ENCODE measurements at regions not wholly inside any gene's neighbourhood (a gene's known extent, or its start where the extent isn't known, plus 50 kb on each side); places are given as distances from the start of the nearest gene placed in this dataset.

DNA sequence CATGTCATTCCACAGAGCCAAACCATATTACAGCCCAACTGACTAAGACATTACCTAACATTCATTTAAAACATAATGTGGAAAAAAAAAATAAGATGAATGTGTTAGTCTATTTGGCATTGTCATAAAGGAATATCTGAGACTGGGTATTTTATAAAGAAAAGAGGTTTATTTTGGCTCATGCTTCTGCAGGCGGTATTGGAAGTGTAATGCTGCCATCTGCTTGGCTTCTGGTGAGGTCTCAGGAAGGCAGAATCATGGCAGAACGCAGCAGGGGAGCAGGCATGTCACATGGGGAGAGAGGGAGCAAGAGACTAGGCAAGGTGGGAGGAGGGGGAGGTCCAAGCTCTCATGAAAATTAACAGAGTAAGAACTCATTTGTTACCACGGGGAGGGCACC lies 504.8 kb upstream of the LRATD1 start:
- TF ChIP-seq GATA3 (IDR thresholded peaks at IDR 0.05; ENCODE audit: low read depth, low read length) (no peak), GATA2 (IDR thresholded peaks at IDR 0.05; ENCODE audit: low read depth, low read length) (no peak)

DNA sequence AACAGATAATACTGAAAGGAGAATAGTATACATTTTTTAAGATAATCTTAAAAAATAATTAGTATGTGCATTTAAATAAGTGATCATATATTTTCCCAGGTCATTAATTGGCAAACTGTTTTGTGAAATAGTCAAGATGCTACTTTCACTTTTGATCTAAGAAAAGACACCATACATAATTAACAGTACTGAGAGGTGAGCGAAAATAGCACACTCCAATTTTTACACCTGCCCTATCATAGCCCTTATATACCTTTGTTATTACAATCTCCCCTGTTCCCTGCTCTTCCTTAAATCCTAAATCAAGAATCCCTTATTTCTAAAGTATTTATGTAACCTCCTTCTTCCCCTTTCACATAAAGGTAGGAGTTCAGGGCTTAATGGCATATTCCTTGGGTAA lies 500.1 kb upstream of the LRATD1 start:
- TF ChIP-seq GATA2 (IDR thresholded peaks at IDR 0.05; ENCODE audit: low read depth, low read length) (no peak), GATA3 (IDR thresholded peaks at IDR 0.05; ENCODE audit: low read depth, low read length) (no peak)

DNA sequence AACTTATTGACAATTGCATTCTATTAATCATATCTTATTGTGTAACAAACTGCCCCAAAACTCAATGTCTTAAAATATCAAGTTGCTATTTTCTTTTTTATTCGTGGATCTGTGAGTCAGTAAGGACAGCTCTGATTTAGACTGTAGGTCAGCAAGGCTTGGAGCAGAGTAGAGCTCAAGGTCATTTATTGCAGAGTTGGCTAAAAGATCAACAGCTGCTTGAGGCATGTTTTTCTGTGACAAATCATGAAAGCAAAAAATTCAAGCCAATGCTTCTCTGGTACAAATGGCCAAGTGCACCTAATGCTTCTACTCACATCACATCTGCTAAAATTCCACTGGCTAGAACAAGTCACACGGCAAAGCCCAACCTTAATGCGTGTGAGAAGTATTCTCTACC lies 497.7 kb upstream of the LRATD1 start:
- no peak for TF ChIP-seq GATA2 (IDR thresholded peaks at IDR 0.05; ENCODE audit: low read depth, low read length)

DNA sequence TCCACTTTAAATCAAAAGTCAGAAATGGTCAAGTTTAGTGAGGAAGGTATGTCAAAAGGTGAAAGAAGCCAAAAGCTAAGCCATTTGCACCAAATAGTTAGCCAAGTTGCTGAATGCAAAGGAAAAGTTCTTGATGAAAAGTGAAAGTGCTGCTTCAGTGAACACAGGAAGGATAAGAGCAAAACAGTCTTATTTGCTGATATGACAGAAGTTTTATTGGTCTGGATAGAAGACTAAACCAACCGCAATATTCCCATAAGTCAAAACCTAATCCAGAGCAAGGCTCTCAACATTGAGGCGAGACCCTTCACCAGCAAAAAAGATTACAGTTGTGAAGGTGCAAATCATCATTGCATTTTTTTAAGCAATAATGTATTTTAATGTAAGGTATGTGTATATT lies 496.5 kb upstream of the LRATD1 start:
- TF ChIP-seq GATA2 (IDR thresholded peaks at IDR 0.05; ENCODE audit: low read depth, low read length) (no peak), GATA3 (IDR thresholded peaks at IDR 0.05; ENCODE audit: low read depth, low read length) (no peak)

DNA sequence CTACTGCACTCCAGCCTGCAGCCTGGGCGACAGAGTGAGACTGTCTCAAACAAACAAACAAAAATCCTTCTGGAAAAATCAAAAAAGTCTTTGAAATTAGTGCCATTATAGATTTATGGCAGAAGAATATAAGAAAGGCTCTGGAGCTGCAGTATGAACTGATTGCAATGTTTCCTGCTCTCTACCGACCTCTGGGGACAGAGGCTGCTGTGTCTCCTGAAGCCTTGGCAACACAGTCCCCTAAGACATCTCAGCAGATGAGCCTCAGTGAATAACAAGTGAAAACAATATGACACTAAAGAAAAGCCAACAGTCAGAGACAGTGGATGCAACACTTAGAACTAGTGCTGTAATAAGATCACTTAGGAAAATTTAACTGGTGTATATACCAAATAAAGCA lies 494.9 kb upstream of the LRATD1 start:
- no peak for TF ChIP-seq GATA3 (IDR thresholded peaks at IDR 0.05; ENCODE audit: low read depth, low read length)
- TF ChIP-seq GATA2 (IDR thresholded peaks at IDR 0.05; ENCODE audit: low read depth, low read length), result no peak

DNA sequence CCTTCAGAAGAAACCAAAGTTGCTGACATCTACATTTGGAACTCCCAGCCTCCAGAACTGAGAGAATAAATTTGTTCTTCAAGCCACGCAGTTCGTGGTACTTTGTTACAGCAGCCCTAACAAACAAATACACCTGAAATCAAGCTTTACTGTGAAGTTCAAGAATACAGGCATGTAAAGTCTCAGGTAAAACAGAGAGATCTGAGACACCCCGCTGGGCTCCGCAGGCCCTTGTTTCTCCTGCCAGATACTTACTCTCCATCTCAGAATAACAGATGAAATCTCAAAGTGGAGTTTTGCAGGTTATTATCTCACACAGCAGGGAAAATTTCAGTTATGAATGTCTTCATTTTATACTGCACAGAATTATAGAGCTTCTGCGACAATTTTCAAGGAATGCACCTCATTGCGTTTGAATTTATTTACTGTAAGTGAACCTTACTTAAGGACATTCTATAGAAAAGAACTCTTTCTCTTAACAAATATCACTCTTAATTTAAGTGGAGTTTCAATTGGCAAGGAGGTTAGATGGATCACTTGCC lies 492.4 kb upstream of the LRATD1 start:
- no peak for TF ChIP-seq GATA2 (IDR thresholded peaks at IDR 0.05; ENCODE audit: low read depth, low read length)
- TF ChIP-seq GATA3 (IDR thresholded peaks at IDR 0.05; ENCODE audit: low read depth, low read length), result no peak

DNA sequence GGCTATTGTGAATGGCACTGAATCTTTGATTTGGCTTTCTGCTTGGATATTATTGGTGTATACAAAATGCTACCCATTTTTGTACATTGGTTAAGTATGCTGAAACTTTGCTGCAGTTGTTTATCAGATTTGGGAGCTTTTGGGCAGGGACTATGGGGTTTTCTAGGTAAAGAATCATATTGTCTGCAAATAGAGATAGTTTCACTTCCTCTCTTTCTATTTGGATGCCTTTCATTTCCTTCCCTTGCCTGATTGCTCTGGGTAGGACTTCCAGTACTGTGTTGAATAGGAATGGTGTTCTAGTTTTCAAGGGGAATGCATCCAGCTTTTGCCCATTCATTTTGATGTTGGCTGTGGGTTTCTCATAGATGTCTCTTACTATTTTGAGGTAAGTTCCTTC lies 489.1 kb upstream of the LRATD1 start:
- TF ChIP-seq GATA2 (IDR thresholded peaks at IDR 0.05; ENCODE audit: low read depth, low read length) (no peak), GATA3 (IDR thresholded peaks at IDR 0.05; ENCODE audit: low read depth, low read length) (no peak)

DNA sequence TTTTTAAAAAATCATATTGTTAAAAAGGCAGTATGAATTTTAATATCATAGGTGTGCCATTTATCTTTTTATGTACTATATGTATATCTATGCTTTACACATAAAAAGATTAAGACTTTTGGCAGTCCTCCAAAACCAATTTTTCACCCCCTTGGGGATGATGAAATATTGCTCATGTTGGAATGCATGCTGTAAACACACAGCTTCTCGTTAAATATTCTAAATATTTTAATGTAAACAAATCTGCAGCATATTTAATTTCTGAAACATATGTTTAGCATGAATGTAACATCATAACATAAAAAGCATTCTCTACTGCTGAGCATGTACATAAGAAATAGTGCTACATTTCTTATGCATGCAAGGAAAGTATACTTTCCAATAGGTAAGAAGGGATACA lies 484.3 kb upstream of the LRATD1 start:
- no peak for TF ChIP-seq GATA3 (IDR thresholded peaks at IDR 0.05; ENCODE audit: low read depth, low read length)
- TF ChIP-seq GATA2 (IDR thresholded peaks at IDR 0.05; ENCODE audit: low read depth, low read length), result no peak

DNA sequence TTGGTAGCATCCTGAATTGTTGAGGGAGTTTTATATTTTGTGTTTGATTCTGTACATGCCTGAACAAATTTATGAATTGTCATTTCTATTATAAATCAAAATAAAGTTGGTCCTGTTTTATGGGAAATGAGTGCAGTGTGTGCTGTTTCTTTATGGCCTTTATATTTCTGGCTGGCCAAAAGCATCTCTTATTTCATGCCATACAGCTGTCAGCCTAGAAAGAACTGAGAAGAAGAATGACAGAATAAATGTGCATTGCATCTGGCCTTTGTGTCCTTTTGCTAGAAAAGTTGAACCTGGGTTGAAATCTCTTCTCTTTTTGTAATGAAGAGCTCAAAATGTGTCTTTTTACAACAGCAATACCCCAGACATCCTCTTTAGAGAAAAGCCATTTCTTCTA lies 474.7 kb upstream of the LRATD1 start:
- TF ChIP-seq GATA3 (IDR thresholded peaks at IDR 0.05; ENCODE audit: low read depth, low read length) (no peak), GATA2 (IDR thresholded peaks at IDR 0.05; ENCODE audit: low read depth, low read length) (no peak)

DNA sequence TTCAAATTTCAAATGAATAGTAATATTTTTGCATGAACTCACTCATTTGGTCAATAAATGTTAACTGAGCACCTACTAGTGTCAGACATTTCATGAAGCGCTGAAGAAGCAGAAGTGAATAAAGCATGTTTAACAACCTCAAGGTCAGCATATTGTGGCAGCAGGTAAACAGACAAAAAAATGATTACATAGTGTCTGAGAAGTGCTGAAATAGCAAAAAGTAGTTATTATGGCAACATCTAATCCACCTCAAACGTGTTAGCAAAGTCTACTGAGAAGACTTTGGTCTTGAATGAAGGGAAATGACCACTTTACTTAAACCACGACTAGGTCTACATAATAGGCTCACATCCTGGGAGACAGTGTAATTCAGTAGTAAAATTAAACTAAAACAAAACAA lies 452.2 kb upstream of the LRATD1 start:
- TF ChIP-seq GATA3 (IDR thresholded peaks at IDR 0.05; ENCODE audit: low read depth, low read length) (no peak), GATA2 (IDR thresholded peaks at IDR 0.05; ENCODE audit: low read depth, low read length) (no peak)

DNA sequence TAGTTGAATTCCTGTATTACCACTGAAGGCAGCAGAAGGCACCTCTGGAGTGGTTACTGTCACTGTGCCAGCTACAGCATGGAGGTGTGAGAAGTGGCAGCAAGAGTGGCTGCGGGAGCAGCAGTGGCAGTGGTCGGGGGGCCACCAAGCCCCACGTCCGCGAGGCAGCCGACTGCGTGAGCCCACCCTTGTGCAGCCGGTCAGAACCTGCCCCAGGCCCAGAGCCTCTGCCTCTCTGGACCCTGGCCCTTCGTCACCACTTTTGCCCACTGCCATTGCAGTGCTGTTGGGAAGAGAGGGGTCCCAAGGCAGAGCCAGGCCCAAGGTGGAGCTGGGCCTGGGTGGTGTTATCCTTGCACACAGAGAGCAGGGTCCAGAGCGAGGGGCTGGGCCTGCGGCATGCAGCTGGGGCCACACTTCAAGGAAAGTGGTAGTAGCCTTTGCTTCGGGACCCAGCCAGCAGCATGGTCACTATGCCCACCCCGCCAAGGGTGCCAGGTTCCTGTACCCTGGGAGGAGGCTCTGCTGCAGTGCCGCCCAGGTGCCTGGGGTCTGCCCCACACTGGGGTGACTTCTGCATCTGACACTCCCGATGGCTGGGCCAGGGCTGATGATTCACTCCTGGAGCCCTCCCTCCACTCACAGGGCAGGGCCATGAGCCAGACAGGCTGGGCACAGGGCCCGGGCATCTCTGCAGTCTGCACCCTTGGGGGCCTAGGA lies 450.1 kb upstream of the LRATD1 start:
- TF ChIP-seq GATA2 (IDR thresholded peaks at IDR 0.05; ENCODE audit: low read depth, low read length) (no peak), GATA3 (IDR thresholded peaks at IDR 0.05; ENCODE audit: low read depth, low read length) (no peak)

DNA sequence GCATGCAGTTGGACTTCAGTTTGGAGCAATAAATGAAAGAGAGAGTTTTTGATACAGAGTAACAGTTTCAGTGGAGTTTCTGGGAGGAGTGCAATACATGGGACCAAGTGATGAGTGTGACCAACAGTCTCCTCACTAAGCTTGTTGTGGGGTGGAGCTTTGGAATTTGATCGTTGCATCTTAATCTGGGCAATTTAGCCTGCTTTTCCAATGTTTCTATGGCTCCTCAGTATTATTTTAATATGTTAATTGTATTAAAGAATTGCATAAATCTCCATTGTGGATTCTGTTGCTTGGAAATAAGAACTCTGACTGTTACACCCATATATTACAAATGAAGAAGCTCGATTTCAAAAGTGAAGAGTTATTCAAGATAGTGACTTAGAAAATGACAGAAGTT lies 446.6 kb upstream of the LRATD1 start:
- TF ChIP-seq GATA2 (IDR thresholded peaks at IDR 0.05; ENCODE audit: low read depth, low read length) (no peak), GATA3 (IDR thresholded peaks at IDR 0.05; ENCODE audit: low read depth, low read length) (no peak)

DNA sequence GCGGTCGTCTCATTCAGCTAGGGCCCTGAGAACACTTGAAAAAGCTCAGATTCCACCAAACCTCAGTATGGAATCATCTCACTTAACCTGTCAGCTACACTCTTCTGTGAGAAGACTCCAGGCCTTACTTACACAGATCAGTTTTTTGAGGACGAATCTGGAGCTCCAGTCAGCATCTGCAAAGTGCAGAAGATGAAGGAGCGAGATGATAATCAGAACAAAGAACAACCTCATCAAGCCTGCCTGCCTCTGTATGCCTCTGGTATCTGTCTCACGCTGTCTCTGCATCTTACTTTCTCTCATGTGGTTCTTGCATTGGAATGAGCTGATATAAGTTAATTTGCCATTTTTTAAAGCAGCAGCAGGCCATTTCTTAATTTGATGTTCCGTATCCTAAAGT lies 444.1 kb upstream of the LRATD1 start:
- TF ChIP-seq GATA3 (IDR thresholded peaks at IDR 0.05; ENCODE audit: low read depth, low read length), result no peak
- no peak; the same call in 1 of the 2 replicates for TF ChIP-seq GATA2 (IDR thresholded peaks at IDR 0.05; ENCODE audit: low read depth, low read length)

DNA sequence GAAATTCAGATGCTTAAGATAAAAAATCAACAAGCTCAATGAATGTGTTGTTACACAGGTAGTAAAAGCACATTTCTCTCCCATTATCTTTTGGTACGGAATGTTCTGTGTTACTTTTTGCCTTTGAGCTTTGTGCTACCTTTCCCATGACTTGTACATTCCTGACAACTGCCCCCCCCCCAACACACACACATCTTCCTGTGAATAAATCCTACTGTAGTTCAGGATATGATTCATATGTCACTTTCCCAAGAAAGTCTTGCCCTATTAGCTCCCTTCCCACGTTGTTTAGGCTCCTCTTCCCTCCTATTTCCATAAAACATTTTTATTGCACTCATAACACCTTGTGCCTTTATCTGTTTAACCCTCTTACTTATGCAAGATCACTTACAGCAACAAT lies 442.6 kb upstream of the LRATD1 start:
- TF ChIP-seq GATA3 (IDR thresholded peaks at IDR 0.05; ENCODE audit: low read depth, low read length) (no peak), GATA2 (IDR thresholded peaks at IDR 0.05; ENCODE audit: low read depth, low read length) (no peak)

DNA sequence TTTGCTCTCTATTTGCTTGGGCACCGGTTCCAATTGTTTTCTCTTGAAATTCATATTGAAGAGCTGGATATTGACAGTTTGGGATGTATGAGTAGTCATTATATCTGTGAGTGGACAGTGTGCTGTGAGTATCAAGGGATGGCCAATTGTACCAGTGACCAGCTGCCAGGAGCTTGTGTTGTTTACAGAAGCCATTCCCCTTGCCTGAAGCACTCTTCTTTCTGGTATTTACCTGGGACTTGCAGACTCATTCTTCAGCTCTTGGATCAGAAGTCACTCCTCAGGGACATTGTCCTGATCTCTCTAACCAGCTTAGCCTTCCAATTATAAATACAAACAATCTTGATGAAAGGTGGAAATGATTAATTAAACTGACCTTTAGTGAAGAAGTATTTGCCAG lies 438.3 kb upstream of the LRATD1 start:
- TF ChIP-seq GATA3 (IDR thresholded peaks at IDR 0.05; ENCODE audit: low read depth, low read length), result no peak

DNA sequence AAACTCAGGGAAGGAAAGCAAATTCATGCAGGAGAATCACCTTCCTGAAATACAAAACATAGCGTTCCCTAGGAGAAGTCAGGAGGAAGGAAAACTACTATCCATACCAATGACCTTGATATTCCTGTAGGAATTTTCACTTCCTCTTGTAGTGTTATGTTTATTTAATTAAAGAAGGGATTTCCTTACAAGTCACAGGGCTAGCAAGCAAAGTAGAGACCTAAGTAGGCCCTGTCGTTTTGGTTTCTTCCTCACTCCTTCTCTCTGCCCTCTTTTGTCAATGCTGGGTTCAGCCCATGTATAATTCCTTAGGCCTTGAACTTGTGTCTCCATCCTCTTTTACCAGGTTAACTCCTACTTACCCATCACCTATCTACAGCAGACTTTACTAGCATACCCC lies 435.2 kb upstream of the LRATD1 start:
- no peak for TF ChIP-seq GATA2 (IDR thresholded peaks at IDR 0.05; ENCODE audit: low read depth, low read length)
- TF ChIP-seq GATA3 (IDR thresholded peaks at IDR 0.05; ENCODE audit: low read depth, low read length), result no peak

Data from SH-SY5Y (cell line).